ENCODE measurements at regions not wholly inside any gene's neighbourhood (a gene's known extent, or its start where the extent isn't known, plus 50 kb on each side); places are given as distances from the start of the nearest gene placed in this dataset.
"Not testable (repeated sequence)": the region's sequence is repeated elsewhere in the genome, so short reads cannot be mapped to it uniquely, and the experiment has no call there.

- no peak overlapping the region for H3K27ac ChIP-seq (ENCODE audit: low read length)
- H3K9me3 ChIP-seq (ENCODE audit: control insufficient read depth, insufficient read depth, low read length), result no peaks in the 10 kb centered on the region
- no peaks in the 10 kb centered on the region for H3K27me3 ChIP-seq (ENCODE audit: control insufficient read depth, insufficient read depth, low read length)
- no peak for DNase-seq (ENCODE audit: low read depth, low spot score)
- H3K4me3 ChIP-seq (ENCODE audit: low read length), result no peak overlapping the region
- H3K36me3 ChIP-seq (ENCODE audit: control insufficient read depth, insufficient read depth, low read length), result no peaks in the 10 kb centered on the region
- no peaks in the 10 kb centered on the region for H3K4me1 ChIP-seq (ENCODE audit: control insufficient read depth, insufficient read depth, low read length)
Measured at GRCh38 chr4:174071595-174071994, 211.9 kb downstream of the FBXO8 start.

- H3K4me3 ChIP-seq (ENCODE audit: low read length), result no peak overlapping the region
- no peak for DNase-seq (ENCODE audit: low read depth, low spot score)
- H3K27ac ChIP-seq (ENCODE audit: low read length), result no peak overlapping the region
- no peaks in the 10 kb centered on the region for H3K36me3 ChIP-seq (ENCODE audit: control insufficient read depth, insufficient read depth, low read length)
- no peaks in the 10 kb centered on the region for H3K27me3 ChIP-seq (ENCODE audit: control insufficient read depth, insufficient read depth, low read length)
- no peaks in the 10 kb centered on the region for H3K4me1 ChIP-seq (ENCODE audit: control insufficient read depth, insufficient read depth, low read length)
- H3K9me3 ChIP-seq (ENCODE audit: control insufficient read depth, insufficient read depth, low read length), result no peaks in the 10 kb centered on the region
- no CpG with 5 or more reads among the region's 2 CpGs for WGBS (ENCODE audit: insufficient coverage, insufficient read length)
Measured at GRCh38 chr4:174069848-174070330, 213.6 kb downstream of the FBXO8 start.

GRCh38 chr4:174066611-174067205 is 216.8 kb downstream of the FBXO8 start:
- no peak for DNase-seq (ENCODE audit: low read depth, low spot score)
- WGBS (ENCODE audit: insufficient coverage, insufficient read length), result no CpG with 5 or more reads among the region's 3 CpGs
- H3K9me3 ChIP-seq (ENCODE audit: control insufficient read depth, insufficient read depth, low read length), result no peaks in the 10 kb centered on the region
- H3K4me1 ChIP-seq (ENCODE audit: control insufficient read depth, insufficient read depth, low read length), result no peaks in the 10 kb centered on the region
- H3K27me3 ChIP-seq (ENCODE audit: control insufficient read depth, insufficient read depth, low read length), result no peaks in the 10 kb centered on the region
- no peaks in the 10 kb centered on the region for H3K36me3 ChIP-seq (ENCODE audit: control insufficient read depth, insufficient read depth, low read length)
- no peak overlapping the region for H3K4me3 ChIP-seq (ENCODE audit: low read length)
- no peak overlapping the region for H3K27ac ChIP-seq (ENCODE audit: low read length)

GRCh38 chr4:174062831-174063230 is 220.6 kb downstream of the FBXO8 start:
- Histone ChIP-seq H3K9me3 (ENCODE audit: control insufficient read depth, insufficient read depth, low read length) (no peaks in the 10 kb centered on the region), H3K4me3 (ENCODE audit: low read length) (no peak overlapping the region), H3K27ac (ENCODE audit: low read length) (no peak overlapping the region), H3K27me3 (ENCODE audit: control insufficient read depth, insufficient read depth, low read length) (no peaks in the 10 kb centered on the region), H3K4me1 (ENCODE audit: control insufficient read depth, insufficient read depth, low read length) (no peaks in the 10 kb centered on the region), H3K36me3 (ENCODE audit: control insufficient read depth, insufficient read depth, low read length) (no peaks in the 10 kb centered on the region; the same call in 1 of the 2 replicates)
- no peak for DNase-seq (ENCODE audit: low read depth, low spot score)

GRCh38 chr4:174061026-174061425 is 222.4 kb downstream of the FBXO8 start:
- Histone ChIP-seq H3K4me1 (ENCODE audit: control insufficient read depth, insufficient read depth, low read length) (no peaks in the 10 kb centered on the region), H3K4me3 (ENCODE audit: low read length) (no peak overlapping the region), H3K9me3 (ENCODE audit: control insufficient read depth, insufficient read depth, low read length) (no peaks in the 10 kb centered on the region), H3K36me3 (ENCODE audit: control insufficient read depth, insufficient read depth, low read length) (no peaks in the 10 kb centered on the region; the same call in 1 of the 2 replicates), H3K27me3 (ENCODE audit: control insufficient read depth, insufficient read depth, low read length) (no peaks in the 10 kb centered on the region), H3K27ac (ENCODE audit: low read length) (no peak overlapping the region)
- WGBS (ENCODE audit: insufficient coverage, insufficient read length), result no CpG with 5 or more reads among the region's 2 CpGs
- no peak for DNase-seq (ENCODE audit: low read depth, low spot score)

- no peaks in the 10 kb centered on the region for H3K4me1 ChIP-seq (ENCODE audit: control insufficient read depth, insufficient read depth, low read length)
- H3K9me3 ChIP-seq (ENCODE audit: control insufficient read depth, insufficient read depth, low read length), result no peaks in the 10 kb centered on the region
- H3K4me3 ChIP-seq (ENCODE audit: low read length), result no peak overlapping the region
- no peak for DNase-seq (ENCODE audit: low read depth, low spot score)
- no peaks in the 10 kb centered on the region; the same call in 1 of the 2 replicates for H3K36me3 ChIP-seq (ENCODE audit: control insufficient read depth, insufficient read depth, low read length)
- no peaks in the 10 kb centered on the region for H3K27me3 ChIP-seq (ENCODE audit: control insufficient read depth, insufficient read depth, low read length)
- H3K27ac ChIP-seq (ENCODE audit: low read length), result no peak overlapping the region
Measured at GRCh38 chr4:174058846-174059245, 224.6 kb downstream of the FBXO8 start.

- no peak for DNase-seq (ENCODE audit: low read depth, low spot score)
- Histone ChIP-seq H3K27me3 (ENCODE audit: control insufficient read depth, insufficient read depth, low read length) (no peaks in the 10 kb centered on the region), H3K36me3 (ENCODE audit: control insufficient read depth, insufficient read depth, low read length) (no peaks in the 10 kb centered on the region; the same call in 1 of the 2 replicates), H3K4me1 (ENCODE audit: control insufficient read depth, insufficient read depth, low read length) (no peaks in the 10 kb centered on the region), H3K9me3 (ENCODE audit: control insufficient read depth, insufficient read depth, low read length) (no peaks in the 10 kb centered on the region), H3K27ac (ENCODE audit: low read length) (no peak overlapping the region), H3K4me3 (ENCODE audit: low read length) (no peak overlapping the region)
- no CpG with 5 or more reads among the region's 3 CpGs for WGBS (ENCODE audit: insufficient coverage, insufficient read length)
Measured at GRCh38 chr4:174056959-174057358, 226.5 kb downstream of the FBXO8 start.

- no peaks in the 10 kb centered on the region for H3K9me3 ChIP-seq (ENCODE audit: control insufficient read depth, insufficient read depth, low read length)
- no peaks in the 10 kb centered on the region for H3K4me1 ChIP-seq (ENCODE audit: control insufficient read depth, insufficient read depth, low read length)
- no CpG with 5 or more reads among the region's 4 CpGs for WGBS (ENCODE audit: insufficient coverage, insufficient read length)
- no peak overlapping the region for H3K27ac ChIP-seq (ENCODE audit: low read length)
- no peaks in the 10 kb centered on the region for H3K27me3 ChIP-seq (ENCODE audit: control insufficient read depth, insufficient read depth, low read length)
- no peak overlapping the region for H3K4me3 ChIP-seq (ENCODE audit: low read length)
- no peaks in the 10 kb centered on the region for H3K36me3 ChIP-seq (ENCODE audit: control insufficient read depth, insufficient read depth, low read length)
- DNase-seq (ENCODE audit: low read depth, low spot score), result no peak
Measured at GRCh38 chr4:174055344-174055743, 228.1 kb downstream of the FBXO8 start.

- no peak for DNase-seq (ENCODE audit: low read depth, low spot score)
- H3K9me3 ChIP-seq (ENCODE audit: control insufficient read depth, insufficient read depth, low read length), result no peaks in the 10 kb centered on the region
- no peaks in the 10 kb centered on the region for H3K36me3 ChIP-seq (ENCODE audit: control insufficient read depth, insufficient read depth, low read length)
- no peaks in the 10 kb centered on the region for H3K4me1 ChIP-seq (ENCODE audit: control insufficient read depth, insufficient read depth, low read length)
- no peaks in the 10 kb centered on the region for H3K27me3 ChIP-seq (ENCODE audit: control insufficient read depth, insufficient read depth, low read length)
- H3K4me3 ChIP-seq (ENCODE audit: low read length), result no peak overlapping the region
- WGBS (ENCODE audit: insufficient coverage, insufficient read length), result no CpG with 5 or more reads among the region's 2 CpGs
- H3K27ac ChIP-seq (ENCODE audit: low read length), result no peak overlapping the region
Measured at GRCh38 chr4:174053895-174054294, 229.6 kb downstream of the FBXO8 start.

GRCh38 chr4:174047363-174047762 is 236.1 kb downstream of the FBXO8 start:
- no peaks in the 10 kb centered on the region for H3K9me3 ChIP-seq (ENCODE audit: control insufficient read depth, insufficient read depth, low read length)
- H3K4me1 ChIP-seq (ENCODE audit: control insufficient read depth, insufficient read depth, low read length), result no peaks in the 10 kb centered on the region
- H3K27ac ChIP-seq (ENCODE audit: low read length), result no peak overlapping the region
- DNase-seq (ENCODE audit: low read depth, low spot score), result no peak
- no peaks in the 10 kb centered on the region for H3K36me3 ChIP-seq (ENCODE audit: control insufficient read depth, insufficient read depth, low read length)
- WGBS (ENCODE audit: insufficient coverage, insufficient read length), result no CpG with 5 or more reads among the region's 4 CpGs
- H3K4me3 ChIP-seq (ENCODE audit: low read length), result no peak overlapping the region
- H3K27me3 ChIP-seq (ENCODE audit: control insufficient read depth, insufficient read depth, low read length), result no peaks in the 10 kb centered on the region

GRCh38 chr4:174045829-174046228 is 237.6 kb downstream of the FBXO8 start:
- H3K27ac ChIP-seq (ENCODE audit: low read length); H3K36me3 ChIP-seq (ENCODE audit: control insufficient read depth, insufficient read depth, low read length); H3K27me3 ChIP-seq (ENCODE audit: control insufficient read depth, insufficient read depth, low read length); H3K9me3 ChIP-seq (ENCODE audit: control insufficient read depth, insufficient read depth, low read length); H3K4me3 ChIP-seq (ENCODE audit: low read length); DNase-seq (ENCODE audit: low read depth, low spot score); H3K4me1 ChIP-seq (ENCODE audit: control insufficient read depth, insufficient read depth, low read length): not testable (repeated sequence)
- no CpG with 5 or more reads among the region's 2 CpGs for WGBS (ENCODE audit: insufficient coverage, insufficient read length)

All from iPS DF 6.9 (cell line).